A549 (cell line): ENCODE measurements at regions not wholly inside any gene's neighbourhood (a gene's known extent, or its start where the extent isn't known, plus 50 kb on each side); places are given as distances from the start of the nearest gene placed in this dataset.

ENCODE experiments used
- CBX8 ChIP-seq: fragments of 200-600 bp; sonication (generic); IDR thresholded peaks from 2 replicates; pipeline ENCODE4 v1.6.1; 2016
- CEBPB ChIP-seq, 2 experiments: fragments of >200 bp in 1 of 2; sonication (Bioruptor Twin) in 1 of 2; formaldehyde crosslinking in 1 of 2; IDR thresholded peaks; 2 replicates each; pipeline ENCODE4 v1.6.1; 2012 to 2016
- CTCF ChIP-seq: fragments of >200 bp; sonication (Bioruptor Twin); formaldehyde crosslinking; IDR thresholded peaks from 3 replicates; pipeline ENCODE4 v1.5.1; 2016
- EP300 ChIP-seq, 2 experiments: fragments of >200 bp; sonication (Bioruptor Twin); formaldehyde crosslinking; IDR thresholded peaks; 2 replicates in 1 of 2; 3 replicates in 1 of 2; pipeline ENCODE4 v1.6.1; 2016 to 2017
- ESRRA ChIP-seq: fragments of 150-350 bp; IDR thresholded peaks from 2 replicates; pipeline ENCODE4 v1.6.1; 2014; ENCODE audit warnings: mild to moderate bottlenecking, low read length, borderline replicate concordance
- FOSL2 ChIP-seq, 2 experiments: fragments of 450-650 bp in 1 of 2; fragments of >200 bp in 1 of 2; sonication (Bioruptor Twin) in 1 of 2; formaldehyde crosslinking; IDR thresholded peaks; 2 replicates each; pipeline versions ENCODE4 v1.5.0 to v1.6.1; 2016 to 2020; ENCODE audit warnings: mild to moderate bottlenecking in 1 of 2, moderate library complexity in 1 of 2
- KDM1A ChIP-seq: fragments of 200-600 bp; sonication (generic); IDR thresholded peaks from 2 replicates; pipeline ENCODE4 v1.6.1; 2016; ENCODE audit warnings: low read depth, mild to moderate bottlenecking
- MAX ChIP-seq: IDR thresholded peaks from 2 replicates; pipeline ENCODE4 v1.6.1; 2012
- SMC3 ChIP-seq: fragments of >200 bp; sonication (Bioruptor Twin); formaldehyde crosslinking; IDR thresholded peaks from 3 replicates; pipeline ENCODE4 v1.6.1; 2018; ENCODE audit warnings: inconsistent platforms
- TF ChIP-seq, protein P1 (sequence below): fragments of >200 bp; sonication (Bioruptor Twin); formaldehyde crosslinking; IDR thresholded peaks from 3 replicates; pipeline ENCODE4 v1.6.1; 2016
- TF ChIP-seq, protein P2 (sequence below): fragments of 450-650 bp; IDR thresholded peaks from 2 replicates; pipeline ENCODE4 v1.6.1; 2014; ENCODE audit warnings: antibody characterized with exemption

DNA sequence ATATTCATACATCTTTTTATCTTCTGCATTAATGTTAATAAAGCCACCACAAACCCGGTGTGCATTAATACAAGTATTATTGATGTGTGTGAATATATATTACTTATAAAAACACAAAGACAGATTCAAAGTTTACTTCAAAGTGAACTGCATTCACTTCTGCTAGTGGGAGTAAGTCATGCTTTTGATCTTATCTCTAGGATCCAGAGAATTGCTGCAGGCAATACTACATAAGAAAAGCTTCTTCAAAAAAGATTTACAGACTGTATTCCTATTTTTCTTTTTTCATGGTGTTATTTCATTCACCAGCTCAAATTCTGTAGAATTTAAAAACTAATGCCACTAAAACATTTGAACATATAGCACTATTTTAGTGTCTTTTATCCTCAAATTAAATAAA, 87.5 kb upstream of the CBLB start:
- TF ChIP-seq CTCF (no peak), CBX8 (no peak), SMC3 (no peak), MAX (no peak), EP300 (IDR thresholded peaks at IDR 0.05) (no peak), KDM1A (no peak), FOSL2 (IDR thresholded peaks at IDR 0.05) (no peak), FOSL2 (CRISPR knock-in tag; IDR thresholded peaks at IDR 0.05) (no peak), CEBPB (IDR thresholded peaks at IDR 0.05) (no peak), ESRRA (no peak)
- TF ChIP-seq, protein P1, sequence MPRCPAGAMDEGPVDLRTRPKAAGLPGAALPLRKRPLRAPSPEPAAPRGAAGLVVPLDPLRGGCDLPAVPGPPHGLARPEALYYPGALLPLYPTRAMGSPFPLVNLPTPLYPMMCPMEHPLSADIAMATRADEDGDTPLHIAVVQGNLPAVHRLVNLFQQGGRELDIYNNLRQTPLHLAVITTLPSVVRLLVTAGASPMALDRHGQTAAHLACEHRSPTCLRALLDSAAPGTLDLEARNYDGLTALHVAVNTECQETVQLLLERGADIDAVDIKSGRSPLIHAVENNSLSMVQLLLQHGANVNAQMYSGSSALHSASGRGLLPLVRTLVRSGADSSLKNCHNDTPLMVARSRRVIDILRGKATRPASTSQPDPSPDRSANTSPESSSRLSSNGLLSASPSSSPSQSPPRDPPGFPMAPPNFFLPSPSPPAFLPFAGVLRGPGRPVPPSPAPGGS: no peak
- TF ChIP-seq, protein P2, sequence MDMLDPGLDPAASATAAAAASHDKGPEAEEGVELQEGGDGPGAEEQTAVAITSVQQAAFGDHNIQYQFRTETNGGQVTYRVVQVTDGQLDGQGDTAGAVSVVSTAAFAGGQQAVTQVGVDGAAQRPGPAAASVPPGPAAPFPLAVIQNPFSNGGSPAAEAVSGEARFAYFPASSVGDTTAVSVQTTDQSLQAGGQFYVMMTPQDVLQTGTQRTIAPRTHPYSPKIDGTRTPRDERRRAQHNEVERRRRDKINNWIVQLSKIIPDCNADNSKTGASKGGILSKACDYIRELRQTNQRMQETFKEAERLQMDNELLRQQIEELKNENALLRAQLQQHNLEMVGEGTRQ: no peak
